Fibroblast of pulmonary artery (primary cell): ENCODE measurements at regions not wholly inside any gene's neighbourhood (a gene's known extent, or its start where the extent isn't known, plus 50 kb on each side); places are given as distances from the start of the nearest gene placed in this dataset.

ENCODE experiments used
- DNase-seq: peaks from one replicate; pipeline ENCODE4 v3.0.0-alpha.2; 2010; ENCODE audit warnings: low read depth
- H3K4me3 ChIP-seq: replicated peaks from 2 replicates; pipeline ENCODE4 v1.5.1; 2011; ENCODE audit warnings: low read depth, mild to moderate bottlenecking, control low read depth, low read length, moderate library complexity
- TF ChIP-seq, protein P1 (sequence below): IDR thresholded peaks from 2 replicates; pipeline ENCODE4 v1.5.1; 2011; ENCODE audit warnings: mild to moderate bottlenecking, control low read depth, low read length, inconsistent platforms; ENCODE audit errors: missing control alignments

DNA sequence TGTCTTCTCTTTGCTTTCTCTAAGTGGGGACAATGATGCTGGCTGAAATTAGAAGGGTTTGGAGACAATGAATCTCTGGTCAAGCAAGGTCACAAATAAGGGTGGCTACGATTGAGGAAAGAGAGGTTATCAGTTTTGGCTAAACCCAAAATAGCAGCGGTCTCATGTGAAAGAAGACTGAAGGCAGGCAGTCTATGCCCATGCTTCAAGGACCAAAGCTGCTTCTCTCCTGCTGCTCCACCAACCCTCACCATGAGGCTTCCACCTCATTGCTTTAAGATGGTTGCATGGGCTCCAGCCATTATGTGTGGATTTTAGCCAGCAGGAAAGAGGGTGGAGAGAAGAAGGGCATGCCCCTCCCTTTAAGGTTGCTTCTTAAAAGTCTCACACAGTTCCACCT, 114.1 kb upstream of the TRIM2 start:
- H3K4me3 ChIP-seq, result no peak overlapping the region
- TF ChIP-seq, protein P1, sequence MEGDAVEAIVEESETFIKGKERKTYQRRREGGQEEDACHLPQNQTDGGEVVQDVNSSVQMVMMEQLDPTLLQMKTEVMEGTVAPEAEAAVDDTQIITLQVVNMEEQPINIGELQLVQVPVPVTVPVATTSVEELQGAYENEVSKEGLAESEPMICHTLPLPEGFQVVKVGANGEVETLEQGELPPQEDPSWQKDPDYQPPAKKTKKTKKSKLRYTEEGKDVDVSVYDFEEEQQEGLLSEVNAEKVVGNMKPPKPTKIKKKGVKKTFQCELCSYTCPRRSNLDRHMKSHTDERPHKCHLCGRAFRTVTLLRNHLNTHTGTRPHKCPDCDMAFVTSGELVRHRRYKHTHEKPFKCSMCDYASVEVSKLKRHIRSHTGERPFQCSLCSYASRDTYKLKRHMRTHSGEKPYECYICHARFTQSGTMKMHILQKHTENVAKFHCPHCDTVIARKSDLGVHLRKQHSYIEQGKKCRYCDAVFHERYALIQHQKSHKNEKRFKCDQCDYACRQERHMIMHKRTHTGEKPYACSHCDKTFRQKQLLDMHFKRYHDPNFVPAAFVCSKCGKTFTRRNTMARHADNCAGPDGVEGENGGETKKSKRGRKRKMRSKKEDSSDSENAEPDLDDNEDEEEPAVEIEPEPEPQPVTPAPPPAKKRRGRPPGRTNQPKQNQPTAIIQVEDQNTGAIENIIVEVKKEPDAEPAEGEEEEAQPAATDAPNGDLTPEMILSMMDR, result no peak
- no peak for DNase-seq

DNA sequence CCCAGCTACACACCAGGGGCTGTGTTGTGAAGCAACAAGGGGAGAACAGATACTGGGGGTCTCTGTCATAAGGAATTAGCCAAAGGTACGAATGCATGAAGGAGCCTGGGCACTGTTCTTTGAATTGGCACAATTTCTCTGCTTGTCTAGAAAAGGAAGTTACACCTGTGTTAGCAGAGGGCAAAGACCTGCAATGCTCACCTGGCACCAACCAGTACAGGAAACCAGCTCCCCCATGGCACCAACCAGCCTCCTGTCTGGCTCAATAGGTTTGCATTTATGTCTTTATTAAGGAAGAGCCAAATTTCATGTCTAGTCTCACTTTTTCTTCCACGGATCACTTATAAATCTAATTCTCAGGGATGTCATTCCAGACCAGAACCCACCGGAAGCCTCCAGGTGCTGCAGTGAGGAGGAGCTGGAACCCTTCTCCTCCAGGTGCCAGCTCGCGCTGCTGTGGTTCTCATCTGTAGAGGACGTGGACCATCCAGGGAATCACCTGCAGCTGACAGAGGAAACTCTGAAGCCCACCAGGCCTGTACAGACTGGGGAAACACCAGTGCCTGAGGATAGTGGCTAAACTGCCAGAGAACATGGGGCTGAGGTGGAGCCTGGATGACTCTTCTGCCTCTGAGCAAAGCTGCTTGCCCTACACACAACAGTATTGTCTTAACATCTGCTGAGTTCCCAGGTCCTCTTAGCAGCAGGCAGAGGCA, 113.4 kb upstream of the TRIM2 start:
- DNase-seq, result no peak
- TF ChIP-seq, protein P1, result no peak

DNA sequence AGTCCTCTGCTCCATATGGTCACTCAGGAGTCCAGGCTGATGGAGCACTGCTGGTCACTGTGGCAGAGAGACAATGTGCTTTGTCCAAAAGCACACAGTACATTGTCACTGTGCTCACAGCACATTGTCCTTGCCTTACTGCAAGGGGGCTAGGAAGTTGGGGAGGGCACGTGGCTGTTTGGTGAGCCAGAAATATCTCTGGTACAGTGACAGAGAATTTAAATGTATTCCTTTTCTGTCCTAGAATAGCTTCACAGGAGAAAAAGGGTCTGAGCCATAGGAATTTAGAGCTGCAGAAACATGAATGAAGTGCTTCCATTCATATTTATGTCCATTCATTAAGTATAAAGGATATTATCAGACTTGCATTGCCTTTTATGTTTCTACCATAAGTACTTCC, 110.8 kb upstream of the TRIM2 start:
- H3K4me3 ChIP-seq, result no peak overlapping the region
- no peak for DNase-seq
- TF ChIP-seq, protein P1, result no peak

More for the DNA sequence above, 113.4 kb upstream of the TRIM2 start:
- H3K4me3 ChIP-seq, result no peak overlapping the region

DNA sequence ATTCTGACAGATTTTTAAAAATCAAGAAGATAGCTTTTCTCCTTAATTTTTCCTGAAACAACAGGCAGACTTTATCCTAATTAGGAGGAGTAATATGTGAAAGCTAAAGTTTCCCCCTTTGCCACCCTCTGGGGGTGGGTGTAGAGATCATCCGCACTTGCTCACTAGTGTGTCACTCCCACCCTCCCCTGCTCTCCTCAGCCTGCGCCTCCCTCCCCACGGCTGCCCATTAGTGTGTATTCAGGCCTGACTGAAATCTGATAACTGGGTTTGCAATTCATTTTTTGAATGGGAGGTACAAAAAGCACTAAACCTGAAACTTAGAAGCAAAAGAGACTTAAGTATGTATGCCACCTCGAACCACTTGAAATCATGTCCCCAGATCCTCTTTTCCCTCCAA, 110.4 kb upstream of the TRIM2 start:
- DNase-seq, result no peak
- H3K4me3 ChIP-seq, result no peak overlapping the region
- TF ChIP-seq, protein P1, result no peak

DNA sequence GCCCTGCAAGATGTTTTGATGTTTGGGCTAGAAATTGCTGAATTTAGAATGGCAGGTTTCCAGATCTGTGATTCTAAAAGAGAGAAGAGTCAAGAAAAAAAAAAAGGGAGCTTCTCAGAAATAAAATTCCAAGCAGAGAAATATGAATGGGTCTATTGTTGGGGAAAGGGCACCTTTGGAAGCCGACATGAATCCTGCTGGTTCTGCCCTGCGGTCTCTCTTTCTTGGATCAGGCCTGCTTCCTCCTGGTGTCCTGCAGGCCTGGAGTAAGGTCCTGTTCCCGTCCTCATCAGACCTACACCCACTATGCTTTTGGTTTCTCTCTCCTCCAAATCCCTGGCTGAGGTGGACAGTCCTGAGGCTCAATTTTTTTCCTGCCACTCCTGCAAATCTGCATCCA, 109.8 kb upstream of the TRIM2 start:
- TF ChIP-seq, protein P1, result no peak
- no peak for DNase-seq
- no peak overlapping the region for H3K4me3 ChIP-seq

DNA sequence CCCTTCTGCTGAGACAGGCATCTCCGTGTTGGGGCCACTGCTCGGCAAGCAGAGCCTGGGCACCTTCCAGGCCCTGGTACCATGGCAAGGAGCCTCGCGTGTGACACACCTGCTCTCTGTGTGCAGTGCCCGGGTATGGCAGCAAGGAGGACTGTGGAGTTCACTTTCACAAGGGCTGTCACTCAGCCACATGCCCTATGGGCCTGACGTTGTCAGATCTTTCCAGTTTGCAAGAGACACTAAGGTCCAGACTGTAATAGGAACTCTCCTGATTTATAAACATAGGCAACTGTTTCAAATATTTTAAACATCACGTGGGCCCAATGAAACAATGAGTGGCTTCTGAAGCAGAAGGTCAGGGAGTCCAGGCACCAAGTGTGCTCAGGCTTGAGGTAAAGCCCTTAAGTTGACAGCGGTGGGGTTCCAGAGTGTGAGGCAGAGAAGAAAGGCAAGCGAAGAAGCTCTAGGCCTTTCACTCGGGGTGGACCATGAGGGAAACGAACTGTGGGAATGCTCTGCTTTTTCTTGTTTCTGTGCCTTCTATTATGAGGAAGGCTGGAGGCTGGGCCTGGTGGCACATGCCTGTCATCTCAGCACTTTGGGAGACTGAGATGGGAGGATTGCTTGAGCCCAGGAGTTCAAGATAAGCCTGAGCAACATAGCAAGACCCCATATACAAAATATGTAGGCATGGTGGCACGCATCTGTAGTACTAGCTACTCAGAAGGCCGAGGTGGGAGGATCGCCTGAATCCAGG, 108.6 kb upstream of the TRIM2 start:
- H3K4me3 ChIP-seq, result no peak overlapping the region
- TF ChIP-seq, protein P1, result no peak

More for the DNA sequence above, 108.6 kb upstream of the TRIM2 start:
- DNase-seq, result no peak
